RWPE1 (cell line): ENCODE measurements at regions not wholly inside any gene's neighbourhood (a gene's known extent, or its start where the extent isn't known, plus 50 kb on each side); places are given as distances from the start of the nearest gene placed in this dataset.

ENCODE experiments used
- CTCF ChIA-PET: fragments of 350-600 bp; sonication (Branson Sonifier 250); formaldehyde crosslinking; extraction: SDS; loops from one replicate; lab custom pipeline; 2021; lab: Yijun Ruan, JAX
- POLR2A ChIA-PET: fragments of 400-600 bp; formaldehyde crosslinking; extraction: SDS; loops from one replicate; lab custom pipeline; 2020; ENCODE audit warnings: antibody characterized with exemption; ENCODE audit not compliant: low non-redundant PET; lab: Yijun Ruan, JAX
- DNase-seq: peaks from one replicate; pipeline ENCODE4 v3.0.0; 2012; ENCODE audit warnings: low spot score
- H3K27ac ChIP-seq: fragments of 450-650 bp; 2 replicates; pipeline ENCODE4 v1.5.1; 2017
- TF ChIP-seq, protein P1 (sequence below): fragments of 450-650 bp; conservative IDR thresholded peaks from 2 replicates; pipeline ENCODE4 v1.5.1; 2017; ENCODE audit warnings: low read depth, mild to moderate bottlenecking

DNA sequence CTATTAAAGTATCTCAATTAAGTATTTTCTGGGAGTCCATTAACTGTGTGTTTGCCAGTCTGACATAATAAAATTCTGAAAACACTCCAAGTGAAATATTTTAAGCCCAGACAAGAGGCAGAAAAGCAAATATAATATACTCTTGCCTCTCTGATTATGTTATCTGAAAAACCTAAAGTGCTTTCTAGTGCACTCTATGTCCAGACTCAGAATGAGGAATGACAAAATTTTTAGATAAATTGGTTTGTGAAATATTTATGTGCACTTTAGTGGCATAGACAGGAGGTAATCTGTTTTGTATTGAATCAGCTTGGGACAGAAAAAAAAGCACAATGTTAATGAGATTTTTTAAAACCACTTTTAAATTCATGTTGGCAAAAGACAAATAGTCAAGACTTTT is 508.2 kb upstream of the SUCLG2 start:
- DNase-seq: no peak
- POLR2A ChIA-PET: no interaction called here
- CTCF ChIA-PET: no interaction called here
- TF ChIP-seq, protein P1, sequence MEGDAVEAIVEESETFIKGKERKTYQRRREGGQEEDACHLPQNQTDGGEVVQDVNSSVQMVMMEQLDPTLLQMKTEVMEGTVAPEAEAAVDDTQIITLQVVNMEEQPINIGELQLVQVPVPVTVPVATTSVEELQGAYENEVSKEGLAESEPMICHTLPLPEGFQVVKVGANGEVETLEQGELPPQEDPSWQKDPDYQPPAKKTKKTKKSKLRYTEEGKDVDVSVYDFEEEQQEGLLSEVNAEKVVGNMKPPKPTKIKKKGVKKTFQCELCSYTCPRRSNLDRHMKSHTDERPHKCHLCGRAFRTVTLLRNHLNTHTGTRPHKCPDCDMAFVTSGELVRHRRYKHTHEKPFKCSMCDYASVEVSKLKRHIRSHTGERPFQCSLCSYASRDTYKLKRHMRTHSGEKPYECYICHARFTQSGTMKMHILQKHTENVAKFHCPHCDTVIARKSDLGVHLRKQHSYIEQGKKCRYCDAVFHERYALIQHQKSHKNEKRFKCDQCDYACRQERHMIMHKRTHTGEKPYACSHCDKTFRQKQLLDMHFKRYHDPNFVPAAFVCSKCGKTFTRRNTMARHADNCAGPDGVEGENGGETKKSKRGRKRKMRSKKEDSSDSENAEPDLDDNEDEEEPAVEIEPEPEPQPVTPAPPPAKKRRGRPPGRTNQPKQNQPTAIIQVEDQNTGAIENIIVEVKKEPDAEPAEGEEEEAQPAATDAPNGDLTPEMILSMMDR: no peak
- no peak overlapping the region for H3K27ac ChIP-seq

DNA sequence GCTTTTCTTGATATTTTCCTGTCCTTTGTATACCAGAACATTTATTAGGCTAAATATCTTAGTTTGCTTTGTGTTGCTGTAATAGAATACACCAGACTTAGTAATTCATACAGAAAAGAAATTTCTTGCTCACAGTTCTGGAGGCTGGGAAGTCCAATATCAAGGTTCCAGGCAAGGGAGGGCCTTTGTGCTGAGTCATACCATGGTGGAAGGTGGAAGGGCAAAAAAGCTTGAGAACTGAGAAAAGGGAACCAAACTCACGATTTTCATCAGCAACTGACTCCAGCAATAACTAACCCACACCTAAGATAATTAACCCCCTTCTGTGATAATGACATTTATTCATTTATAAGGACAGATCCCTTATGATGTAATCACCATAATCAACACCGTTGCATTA is 496.9 kb upstream of the SUCLG2 start:
- no peak for DNase-seq
- POLR2A ChIA-PET: no interaction called here
- CTCF ChIA-PET: interaction anchor here (0.6 kb wide), 1 partner anchor 28 kb away, joined by 3 read pairs; no protein-coding TSS in a partner anchor
- no peak overlapping the region for H3K27ac ChIP-seq
- TF ChIP-seq, protein P1: no peak

DNA sequence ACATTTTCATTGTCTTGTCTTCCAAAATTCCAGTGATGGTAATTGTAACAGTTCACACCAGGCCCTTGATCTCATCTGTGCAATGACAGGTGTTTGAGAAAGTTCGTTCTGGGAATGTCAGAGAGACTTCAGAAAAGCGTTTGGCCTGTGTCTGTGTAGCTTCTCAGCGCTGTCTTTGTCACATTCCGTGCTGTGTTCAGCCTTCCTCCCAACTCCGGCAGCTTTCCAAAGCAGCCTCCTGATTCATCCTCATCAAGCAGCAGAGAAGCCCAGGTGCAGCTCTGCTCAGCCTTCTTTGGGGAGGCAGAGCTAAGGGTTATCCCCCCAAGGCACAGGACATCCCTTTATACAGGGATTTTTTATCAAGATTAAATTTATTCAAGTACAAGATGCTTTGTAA is 494.0 kb upstream of the SUCLG2 start:
- CTCF ChIA-PET: no interaction called here
- TF ChIP-seq, protein P1: no peak
- POLR2A ChIA-PET: no interaction called here
- DNase-seq: no peak
- H3K27ac ChIP-seq: no peak overlapping the region

DNA sequence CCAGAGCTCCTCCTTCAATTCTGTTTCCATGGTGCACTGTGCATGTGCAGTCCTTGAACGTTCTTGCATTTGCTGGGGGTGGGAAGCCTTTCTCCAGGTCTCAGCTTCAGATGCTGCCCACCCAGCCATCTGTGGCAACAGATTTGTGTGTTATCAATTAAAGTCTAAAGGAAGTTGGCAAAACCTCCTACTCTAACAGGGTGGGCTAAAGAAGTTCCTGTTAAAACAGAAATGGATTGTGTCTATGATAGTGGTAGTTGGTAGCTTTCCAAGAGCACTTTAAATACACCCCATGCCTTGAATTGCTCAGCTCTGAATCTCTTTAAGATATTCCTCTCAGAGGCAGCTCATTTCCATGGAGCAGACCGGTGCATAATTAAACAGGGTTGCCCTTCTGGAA is 488.0 kb upstream of the SUCLG2 start:
- POLR2A ChIA-PET: no interaction called here
- CTCF ChIA-PET: interaction anchor here (0.7 kb wide), 1 partner anchor 231 kb away, joined by 6 read pairs; no protein-coding TSS in a partner anchor
- H3K27ac ChIP-seq: no peak overlapping the region
- TF ChIP-seq, protein P1: no peak
- DNase-seq: no peak

DNA sequence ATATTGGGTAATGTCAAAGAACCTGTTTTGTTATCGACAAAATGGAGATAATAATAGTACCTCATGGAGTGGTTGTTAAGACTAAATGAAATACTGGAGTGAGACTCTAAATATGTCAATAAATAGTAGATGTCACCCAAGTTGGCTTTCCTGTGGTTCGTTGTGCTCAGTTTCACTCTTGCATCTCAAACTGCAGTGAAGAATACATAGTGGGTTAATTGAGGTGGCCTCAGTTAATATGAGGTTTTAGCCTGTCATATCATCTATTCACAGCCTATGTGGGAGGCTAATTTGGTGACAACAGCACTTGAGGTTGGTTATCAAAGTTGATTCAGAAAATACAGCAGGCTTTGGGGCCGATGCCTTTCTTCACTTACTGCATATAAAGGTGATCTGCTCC is 485.5 kb upstream of the SUCLG2 start:
- ChIA-PET CTCF (no interaction called here), POLR2A (no interaction called here)
- no peak overlapping the region for H3K27ac ChIP-seq
- TF ChIP-seq, protein P1: no peak
- no peak for DNase-seq

DNA sequence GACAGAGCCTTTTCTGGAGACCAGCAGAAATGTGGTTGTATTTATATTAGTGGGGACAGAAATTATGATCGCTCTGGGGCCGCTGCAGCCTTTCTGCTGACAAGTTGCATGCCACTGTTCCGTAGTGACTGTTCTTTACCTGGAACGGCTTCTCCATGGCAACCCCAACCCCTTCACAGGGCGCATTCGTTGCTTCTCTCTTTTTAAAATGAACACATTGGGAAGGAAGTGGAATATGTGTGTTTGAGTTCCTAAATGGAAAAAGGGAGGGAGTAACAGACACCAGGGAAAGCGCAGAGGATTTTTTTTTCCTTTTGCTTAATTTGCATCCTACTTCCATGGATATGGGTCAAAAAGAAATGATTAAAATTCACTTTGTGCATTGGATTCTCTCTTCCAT is 482.0 kb upstream of the SUCLG2 start:
- ChIA-PET POLR2A (no interaction called here), CTCF (no interaction called here)
- no peak overlapping the region for H3K27ac ChIP-seq
- TF ChIP-seq, protein P1: no peak
- no peak for DNase-seq
